ENCODE measurements at regions not wholly inside any gene's neighbourhood (a gene's known extent, or its start where the extent isn't known, plus 50 kb on each side); places are given as distances from the start of the nearest gene placed in this dataset.

DNA sequence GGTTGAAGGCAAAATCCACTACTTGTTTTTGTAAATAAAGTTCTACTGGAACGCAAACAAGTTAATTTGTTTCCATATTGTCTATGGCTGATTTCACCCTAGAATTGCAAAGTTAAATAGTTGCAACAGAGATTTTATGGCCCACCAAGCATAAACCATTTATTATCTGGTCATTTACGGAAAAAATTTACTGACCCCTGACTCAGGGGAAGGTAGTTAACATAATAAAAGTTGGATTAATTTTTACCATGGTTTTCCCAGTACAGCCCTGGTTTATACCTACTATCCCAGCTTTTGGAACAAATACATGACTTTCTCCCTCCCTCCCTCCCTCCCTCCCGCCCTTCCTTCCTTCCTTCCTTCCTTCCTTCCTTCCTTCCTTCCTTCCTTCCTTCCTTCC, 588.9 kb upstream of the TMEFF2 start:
- Histone ChIP-seq H3K18ac (ENCODE audit: low read depth in 1 of 2, low read length in 2 of 2) (no peak overlapping the region), H3K14ac (ENCODE audit: low read length in 2 of 2) (no peak overlapping the region)
- 100% methylated on average over 1 of the region's 3 CpGs for WGBS

DNA sequence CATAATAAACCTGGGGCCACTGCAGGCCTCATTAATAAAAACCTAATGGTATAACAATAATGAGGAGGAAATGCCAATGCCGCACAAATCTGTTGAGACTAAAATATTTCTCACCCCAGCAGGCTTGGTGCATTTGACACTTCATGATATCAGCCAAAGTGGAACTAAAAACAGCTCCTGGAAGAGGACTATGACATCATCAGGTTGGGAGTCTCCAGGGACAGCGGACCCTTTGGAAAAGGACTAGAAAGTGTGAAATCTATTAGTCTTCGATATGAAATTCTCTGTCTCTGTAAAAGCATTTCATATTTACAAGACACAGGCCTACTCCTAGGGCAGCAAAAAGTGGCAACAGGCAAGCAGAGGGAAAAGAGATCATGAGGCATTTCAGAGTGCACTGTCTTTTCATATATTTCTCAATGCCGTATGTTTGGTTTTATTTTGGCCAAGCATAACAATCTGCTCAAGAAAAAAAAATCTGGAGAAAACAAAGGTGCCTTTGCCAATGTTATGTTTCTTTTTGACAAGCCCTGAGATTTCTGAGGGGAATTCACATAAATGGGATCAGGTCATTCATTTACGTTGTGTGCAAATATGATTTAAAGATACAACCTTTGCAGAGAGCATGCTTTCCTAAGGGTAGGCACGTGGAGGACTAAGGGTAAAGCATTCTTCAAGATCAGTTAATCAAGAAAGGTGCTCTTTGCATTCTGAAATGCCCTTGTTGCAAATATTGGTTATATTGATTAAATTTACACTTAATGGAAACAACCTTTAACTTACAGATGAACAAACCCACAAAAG, 580.9 kb upstream of the TMEFF2 start:
- Histone ChIP-seq H3K36me3 (ENCODE audit: control insufficient read depth in 1 of 2, insufficient read depth in 2 of 2, low read depth in 1 of 2, low read length in 2 of 2) (no peaks in the 10 kb centered on the region), H3K9ac (ENCODE audit: low read length) (no peak overlapping the region), H2BK15ac (ENCODE audit: low read depth, poor library complexity, severe bottlenecking) (no peak overlapping the region), H2BK120ac (ENCODE audit: low read depth, low read length) (no peak overlapping the region), H4K91ac (ENCODE audit: low read length) (no peak overlapping the region), H3K27me3 (ENCODE audit: control insufficient read depth in 1 of 2, insufficient read depth in 1 of 2, low read length in 2 of 2) (no peaks in the 10 kb centered on the region), H3K9me3 (ENCODE audit: control insufficient read depth, low read length) (peaks cover 3% of the 10 kb centered on the region), H2BK12ac (ENCODE audit: low read length in 2 of 2) (no peak overlapping the region), H3K4me1 (ENCODE audit: control insufficient read depth, insufficient read depth, low read depth, low read length) (no peaks in the 10 kb centered on the region), H3K23ac (ENCODE audit: low read length in 2 of 2) (no peak overlapping the region), H4K8ac (ENCODE audit: low read length) (no peak overlapping the region), H3K79me1 (replicated peaks; ENCODE audit: low read length, poor library complexity, severe bottlenecking) (no peaks in the 10 kb centered on the region), H3K4me3 (ENCODE audit: insufficient read depth in 1 of 2, low read depth in 1 of 2, low read length in 2 of 2) (no peak overlapping the region), H2AK5ac (ENCODE audit: low read length, severe bottlenecking) (no peak overlapping the region), H2BK5ac (ENCODE audit: low read depth, low read length, poor library complexity, severe bottlenecking) (no peak overlapping the region), H3K4me2 (ENCODE audit: low read length, poor library complexity, severe bottlenecking) (no peak overlapping the region), H3K18ac (ENCODE audit: low read depth in 1 of 2, low read length in 2 of 2) (no peak overlapping the region), H3K14ac (ENCODE audit: low read length in 2 of 2) (no peak overlapping the region), H2AFZ (ENCODE audit: low read depth, low read length) (no peak overlapping the region), H3K27ac (ENCODE audit: low read length, poor library complexity, severe bottlenecking) (no peak overlapping the region), H3K4ac (ENCODE audit: low read depth in 1 of 2, low read length in 2 of 2) (no peak overlapping the region)
- WGBS, result 79% methylated on average over 4 of the region's 6 CpGs
- DNase-seq, result no peak

More for the DNA sequence above, 588.9 kb upstream of the TMEFF2 start:
- Histone ChIP-seq H2BK120ac (ENCODE audit: low read depth, low read length) (no peak overlapping the region), H3K4ac (ENCODE audit: low read depth in 1 of 2, low read length in 2 of 2) (no peak overlapping the region), H3K4me1 (ENCODE audit: control insufficient read depth, insufficient read depth, low read depth, low read length) (no peaks in the 10 kb centered on the region), H2BK15ac (ENCODE audit: low read depth, poor library complexity, severe bottlenecking) (no peak overlapping the region), H3K9ac (ENCODE audit: low read length) (no peak overlapping the region), H4K8ac (ENCODE audit: low read length) (no peak overlapping the region), H2AK5ac (ENCODE audit: low read length, severe bottlenecking) (no peak overlapping the region), H3K27ac (ENCODE audit: low read length, poor library complexity, severe bottlenecking) (no peak overlapping the region), H3K4me2 (ENCODE audit: low read length, poor library complexity, severe bottlenecking) (no peak overlapping the region), H2BK12ac (ENCODE audit: low read length in 2 of 2) (no peak overlapping the region), H3K79me1 (replicated peaks; ENCODE audit: low read length, poor library complexity, severe bottlenecking) (no peaks in the 10 kb centered on the region), H4K91ac (ENCODE audit: low read length) (no peak overlapping the region), H2BK5ac (ENCODE audit: low read depth, low read length, poor library complexity, severe bottlenecking) (no peak overlapping the region), H3K4me3 (ENCODE audit: insufficient read depth in 1 of 2, low read depth in 1 of 2, low read length in 2 of 2) (no peak overlapping the region), H2AFZ (ENCODE audit: low read depth, low read length) (no peak overlapping the region), H3K27me3 (ENCODE audit: control insufficient read depth in 1 of 2, insufficient read depth in 1 of 2, low read length in 2 of 2) (no peaks in the 10 kb centered on the region), H3K9me3 (ENCODE audit: control insufficient read depth, low read length) (peaks cover 2% of the 10 kb centered on the region), H3K36me3 (ENCODE audit: control insufficient read depth in 1 of 2, insufficient read depth in 2 of 2, low read depth in 1 of 2, low read length in 2 of 2) (no peaks in the 10 kb centered on the region), H3K23ac (ENCODE audit: low read length in 2 of 2) (no peak overlapping the region)
- DNase-seq, result no peak

DNA sequence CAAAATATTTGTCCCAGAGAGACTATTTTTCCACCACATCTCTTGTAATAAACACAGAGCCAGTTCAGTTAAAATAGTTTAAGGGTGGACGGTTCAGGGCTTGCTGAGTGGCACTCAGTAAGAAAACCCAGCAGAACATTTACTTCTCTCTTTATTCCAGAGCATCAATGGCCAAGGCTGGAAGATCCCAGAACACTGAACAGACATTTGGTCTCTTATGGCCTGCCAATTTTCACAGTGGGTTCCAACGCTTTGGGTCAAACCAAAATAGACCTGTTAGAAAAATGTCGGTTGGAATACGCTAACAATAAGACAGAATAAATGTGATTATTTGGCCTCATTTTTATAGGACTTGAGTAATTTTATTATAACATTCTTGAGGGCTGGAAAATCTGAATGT, 580.3 kb upstream of the TMEFF2 start:
- Histone ChIP-seq H3K4me3 (ENCODE audit: insufficient read depth in 1 of 2, low read depth in 1 of 2, low read length in 2 of 2) (no peak overlapping the region), H2BK5ac (ENCODE audit: low read depth, low read length, poor library complexity, severe bottlenecking) (no peak overlapping the region), H2BK120ac (ENCODE audit: low read depth, low read length) (no peak overlapping the region), H2AK5ac (ENCODE audit: low read length, severe bottlenecking) (no peak overlapping the region), H3K9me3 (ENCODE audit: control insufficient read depth, low read length) (peaks cover 3% of the 10 kb centered on the region), H3K9ac (ENCODE audit: low read length) (no peak overlapping the region), H3K14ac (ENCODE audit: low read length in 2 of 2) (no peak overlapping the region), H3K27ac (ENCODE audit: low read length, poor library complexity, severe bottlenecking) (no peak overlapping the region), H3K18ac (ENCODE audit: low read depth in 1 of 2, low read length in 2 of 2) (no peak overlapping the region), H4K91ac (ENCODE audit: low read length) (no peak overlapping the region), H3K27me3 (ENCODE audit: control insufficient read depth in 1 of 2, insufficient read depth in 1 of 2, low read length in 2 of 2) (no peaks in the 10 kb centered on the region), H3K4me1 (ENCODE audit: control insufficient read depth, insufficient read depth, low read depth, low read length) (no peaks in the 10 kb centered on the region), H3K4ac (ENCODE audit: low read depth in 1 of 2, low read length in 2 of 2) (no peak overlapping the region), H3K23ac (ENCODE audit: low read length in 2 of 2) (no peak overlapping the region), H4K8ac (ENCODE audit: low read length) (no peak overlapping the region), H2AFZ (ENCODE audit: low read depth, low read length) (no peak overlapping the region), H3K4me2 (ENCODE audit: low read length, poor library complexity, severe bottlenecking) (no peak overlapping the region), H2BK15ac (ENCODE audit: low read depth, poor library complexity, severe bottlenecking) (no peak overlapping the region), H2BK12ac (ENCODE audit: low read length in 2 of 2) (no peak overlapping the region), H3K36me3 (ENCODE audit: control insufficient read depth in 1 of 2, insufficient read depth in 2 of 2, low read depth in 1 of 2, low read length in 2 of 2) (no peaks in the 10 kb centered on the region), H3K79me1 (replicated peaks; ENCODE audit: low read length, poor library complexity, severe bottlenecking) (no peaks in the 10 kb centered on the region)
- DNase-seq, result no peak
- WGBS, result 79% methylated on average over 2 of the region's 4 CpGs

GRCh38 chr2:192773044-192773443, 578.3 kb upstream of the TMEFF2 start:
- Histone ChIP-seq H3K27me3 (ENCODE audit: control insufficient read depth in 1 of 2, insufficient read depth in 1 of 2, low read length in 2 of 2) (no peaks in the 10 kb centered on the region), H4K91ac (ENCODE audit: low read length) (no peak overlapping the region)
- 86% methylated on average over 1 of the region's 2 CpGs for WGBS

More at GRCh38 chr2:192773044-192773443, 578.3 kb upstream of the TMEFF2 start:
- no peaks in the 10 kb centered on the region for H3K36me3 ChIP-seq (ENCODE audit: control insufficient read depth in 1 of 2, insufficient read depth in 2 of 2, low read depth in 1 of 2, low read length in 2 of 2)
- H3K4me1 ChIP-seq (ENCODE audit: control insufficient read depth, insufficient read depth, low read depth, low read length), result no peaks in the 10 kb centered on the region
- no peak overlapping the region for H2AK5ac ChIP-seq (ENCODE audit: low read length, severe bottlenecking)
- H3K14ac ChIP-seq (ENCODE audit: low read length in 2 of 2), result no peak overlapping the region
- H2BK15ac ChIP-seq (ENCODE audit: low read depth, poor library complexity, severe bottlenecking), result no peak overlapping the region
- no peak overlapping the region for H3K27ac ChIP-seq (ENCODE audit: low read length, poor library complexity, severe bottlenecking)
- DNase-seq, result no peak
- H3K9ac ChIP-seq (ENCODE audit: low read length), result no peak overlapping the region
- no peak overlapping the region for H4K8ac ChIP-seq (ENCODE audit: low read length)
- no peak overlapping the region for H3K23ac ChIP-seq (ENCODE audit: low read length in 2 of 2)
- no peak overlapping the region for H2BK120ac ChIP-seq (ENCODE audit: low read depth, low read length)
- H3K4me2 ChIP-seq (ENCODE audit: low read length, poor library complexity, severe bottlenecking), result no peak overlapping the region
- no peak overlapping the region for H3K4ac ChIP-seq (ENCODE audit: low read depth in 1 of 2, low read length in 2 of 2)
- no peaks in the 10 kb centered on the region for H3K79me1 ChIP-seq (replicated peaks; ENCODE audit: low read length, poor library complexity, severe bottlenecking)
- no peak overlapping the region for H2BK12ac ChIP-seq (ENCODE audit: low read length in 2 of 2)
- peaks cover 3% of the 10 kb centered on the region for H3K9me3 ChIP-seq (ENCODE audit: control insufficient read depth, low read length)
- no peak overlapping the region for H3K4me3 ChIP-seq (ENCODE audit: insufficient read depth in 1 of 2, low read depth in 1 of 2, low read length in 2 of 2)
- H2BK5ac ChIP-seq (ENCODE audit: low read depth, low read length, poor library complexity, severe bottlenecking), result no peak overlapping the region
- H3K18ac ChIP-seq (ENCODE audit: low read depth in 1 of 2, low read length in 2 of 2), result no peak overlapping the region
- H2AFZ ChIP-seq (ENCODE audit: low read depth, low read length), result no peak overlapping the region
